Neural progenitor cell (in vitro differentiated cells): ENCODE measurements at regions not wholly inside any gene's neighbourhood (a gene's known extent, or its start where the extent isn't known, plus 50 kb on each side); places are given as distances from the start of the nearest gene placed in this dataset.

Experiments
- DNase-seq: peaks from one replicate; pipeline ENCODE4 v3.0.0-alpha.2; 2016; ENCODE audit warnings: low spot score
- H2AFZ ChIP-seq: fragments of 200-600 bp; sonication (generic); replicated peaks from 2 replicates; pipeline ENCODE4 v1.6.1; 2016; ENCODE audit warnings: antibody characterized with exemption
- H3F3A ChIP-seq: fragments of 200-600 bp; sonication (generic); 2 replicates; pipeline ENCODE4 v1.6.1; 2016; ENCODE audit warnings: antibody characterized with exemption, low read depth
- H3K27ac ChIP-seq: fragments of 200-600 bp; sonication (generic); 2 replicates; pipeline ENCODE4 v1.5.1; 2016; ENCODE audit warnings: mild to moderate bottlenecking
- H3K27me3 ChIP-seq: fragments of 200-600 bp; sonication (generic); 2 replicates; pipeline ENCODE4 v1.6.1; 2016; ENCODE audit warnings: mild to moderate bottlenecking, moderate library complexity
- H3K36me3 ChIP-seq: fragments of 200-600 bp; sonication (generic); 2 replicates; pipeline ENCODE4 v1.5.1; 2016
- H3K4me1 ChIP-seq: fragments of 200-600 bp; sonication (generic); 2 replicates; pipeline ENCODE4 v1.6.1; 2016; ENCODE audit warnings: mixed run types
- H3K4me2 ChIP-seq: fragments of 200-600 bp; sonication (generic); 2 replicates; pipeline ENCODE4 v1.6.1; 2016
- H3K4me3 ChIP-seq: fragments of 200-600 bp; sonication (generic); 2 replicates; pipeline ENCODE4 v1.5.1; 2016
- H3K79me2 ChIP-seq: fragments of 200-600 bp; sonication (generic); 2 replicates; pipeline ENCODE4 v1.6.1; 2016; ENCODE audit warnings: low read depth
- H3K9ac ChIP-seq: fragments of 200-600 bp; sonication (generic); 2 replicates; pipeline ENCODE4 v1.6.1; 2016
- H3K9me3 ChIP-seq: fragments of 200-600 bp; sonication (generic); 2 replicates; pipeline ENCODE4 v1.5.1; 2016; ENCODE audit warnings: low read depth
- H4K20me1 ChIP-seq: fragments of 200-600 bp; sonication (generic); 2 replicates; pipeline ENCODE4 v1.6.1; 2016; ENCODE audit warnings: low read depth
- H3K27ac Mint-ChIP-seq: 3 replicates; pipeline ENCODE4 v1.8.0; 2021; ENCODE audit warnings: mixed read lengths
- H3K27me3 Mint-ChIP-seq: 2 replicates; pipeline ENCODE4 v1.8.0; 2022; ENCODE audit warnings: low read depth, mild to moderate bottlenecking, inconsistent platforms, moderate library complexity, mixed read lengths; ENCODE audit not compliant: insufficient read depth
- H3K36me3 Mint-ChIP-seq: 3 replicates; pipeline ENCODE4 v1.8.0; 2021; ENCODE audit warnings: mixed read lengths
- H3K4me1 Mint-ChIP-seq: 3 replicates; pipeline ENCODE4 v1.8.0; 2021; ENCODE audit warnings: mixed read lengths
- H3K4me3 Mint-ChIP-seq: 3 replicates; pipeline ENCODE4 v1.8.0; 2021; ENCODE audit warnings: mild to moderate bottlenecking, moderate library complexity, mixed read lengths
- H3K9me3 Mint-ChIP-seq: 3 replicates; pipeline ENCODE4 v1.8.0; 2020; ENCODE audit warnings: mixed read lengths
- CTCF ChIP-seq: fragments of 200-600 bp; sonication (generic); IDR thresholded peaks from 2 replicates; pipeline ENCODE4 v1.5.1; 2017; ENCODE audit warnings: antibody characterized with exemption, mild to moderate bottlenecking
- EZH2 ChIP-seq: fragments of 200-600 bp; sonication (generic); IDR thresholded peaks from 2 replicates; pipeline ENCODE4 v1.6.1; 2017; ENCODE audit warnings: antibody characterized with exemption, mild to moderate bottlenecking, moderate library complexity
- EZH2phosphoT487 ChIP-seq: fragments of 200-600 bp; sonication (generic); IDR thresholded peaks from 2 replicates; pipeline ENCODE4 v1.6.1; 2017; ENCODE audit warnings: antibody characterized with exemption

GRCh38 chr10:4194231-4194630 lies 409.2 kb upstream of the KLF6 start:
- Histone ChIP-seq H3K4me3 (no peak overlapping the region), H3K36me3 (no peaks in the 10 kb centered on the region), H3K4me2 (no peak overlapping the region), H3F3A (no peaks in the 10 kb centered on the region), H3K27ac (no peak overlapping the region), H3K27me3 (no peaks in the 10 kb centered on the region), H3K79me2 (no peaks in the 10 kb centered on the region), H3K4me1 (no peaks in the 10 kb centered on the region), H3K9ac (no peak overlapping the region), H2AFZ (no peak overlapping the region), H4K20me1 (no peaks in the 10 kb centered on the region), H3K9me3 (no peaks in the 10 kb centered on the region)
- TF ChIP-seq EZH2 (no peak), CTCF (no peak), EZH2phosphoT487 (no peak)
- Mint-ChIP-seq H3K36me3 (no peaks in the 10 kb centered on the region), H3K4me1 (peaks cover 9% of the 10 kb centered on the region), H3K9me3 (no peaks in the 10 kb centered on the region), H3K27me3 (no peaks in the 10 kb centered on the region), H3K27ac (no peak overlapping the region), H3K4me3 (no peak overlapping the region)
- DNase-seq: no peak

GRCh38 chr10:4191894-4192293 lies 406.9 kb upstream of the KLF6 start:
- H3K36me3 Mint-ChIP-seq: no peaks in the 10 kb centered on the region
- Histone ChIP-seq H3F3A (no peaks in the 10 kb centered on the region), H3K4me2 (no peak overlapping the region), H3K9me3 (no peaks in the 10 kb centered on the region), H3K27me3 (no peaks in the 10 kb centered on the region), H3K4me3 (no peak overlapping the region), H3K27ac (no peak overlapping the region), H2AFZ (no peak overlapping the region), H3K9ac (no peak overlapping the region), H3K36me3 (no peaks in the 10 kb centered on the region), H3K79me2 (no peaks in the 10 kb centered on the region), H4K20me1 (no peaks in the 10 kb centered on the region), H3K4me1 (no peaks in the 10 kb centered on the region)
- no peaks in the 10 kb centered on the region for H3K27me3 Mint-ChIP-seq
- no peaks in the 10 kb centered on the region for H3K9me3 Mint-ChIP-seq
- no peak overlapping the region for H3K27ac Mint-ChIP-seq
- peaks cover 5% of the 10 kb centered on the region for H3K4me1 Mint-ChIP-seq
- TF ChIP-seq EZH2 (no peak), EZH2phosphoT487 (no peak), CTCF (no peak)
- no peak overlapping the region for H3K4me3 Mint-ChIP-seq
- DNase-seq: no peak

GRCh38 chr10:4191354-4191753 lies 406.3 kb upstream of the KLF6 start:
- Histone ChIP-seq H3K4me1 (peaks cover under 1% of the 10 kb centered on the region), H3K79me2 (no peaks in the 10 kb centered on the region), H3K4me3 (no peak overlapping the region), H2AFZ (no peak overlapping the region), H4K20me1 (no peaks in the 10 kb centered on the region), H3K4me2 (no peak overlapping the region), H3K36me3 (no peaks in the 10 kb centered on the region), H3F3A (no peaks in the 10 kb centered on the region), H3K27ac (no peak overlapping the region), H3K27me3 (no peaks in the 10 kb centered on the region), H3K9ac (no peak overlapping the region), H3K9me3 (no peaks in the 10 kb centered on the region)
- no peaks in the 10 kb centered on the region for H3K27me3 Mint-ChIP-seq
- peaks cover 8% of the 10 kb centered on the region for H3K4me1 Mint-ChIP-seq
- H3K27ac Mint-ChIP-seq: no peak overlapping the region
- TF ChIP-seq EZH2phosphoT487: no peak
- TF ChIP-seq CTCF: no peak
- TF ChIP-seq EZH2: no peak
- DNase-seq: no peak
- H3K4me3 Mint-ChIP-seq: no peak overlapping the region
- H3K9me3 Mint-ChIP-seq: no peaks in the 10 kb centered on the region
- H3K36me3 Mint-ChIP-seq: no peaks in the 10 kb centered on the region

- no peaks in the 10 kb centered on the region for H3K36me3 Mint-ChIP-seq
- H3K9me3 ChIP-seq: no peaks in the 10 kb centered on the region
- H3K27ac ChIP-seq: no peak overlapping the region
- H3K4me3 Mint-ChIP-seq: no peak overlapping the region
- no peaks in the 10 kb centered on the region for H4K20me1 ChIP-seq
- H3K27me3 ChIP-seq: no peaks in the 10 kb centered on the region
- H3K4me1 Mint-ChIP-seq: peaks cover 13% of the 10 kb centered on the region
- peaks cover 4% of the 10 kb centered on the region for H3K4me1 ChIP-seq
- H3K27me3 Mint-ChIP-seq: no peaks in the 10 kb centered on the region
- H3K27ac Mint-ChIP-seq: no peak overlapping the region
- no peak overlapping the region for H2AFZ ChIP-seq
- no peaks in the 10 kb centered on the region for H3K9me3 Mint-ChIP-seq
- no peak overlapping the region for H3K4me2 ChIP-seq
- H3K4me3 ChIP-seq: no peak overlapping the region
- no peak for DNase-seq
- no peaks in the 10 kb centered on the region for H3F3A ChIP-seq
- H3K36me3 ChIP-seq: no peaks in the 10 kb centered on the region
- no peak for TF ChIP-seq EZH2
- TF ChIP-seq EZH2phosphoT487: no peak
- TF ChIP-seq CTCF: no peak
- no peak overlapping the region for H3K9ac ChIP-seq
- no peaks in the 10 kb centered on the region for H3K79me2 ChIP-seq
Observed at GRCh38 chr10:4190876-4191275, 405.9 kb upstream of the KLF6 start.
